Loucy (cell line): ENCODE measurements at regions not wholly inside any gene's neighbourhood (a gene's known extent, or its start where the extent isn't known, plus 50 kb on each side); places are given as distances from the start of the nearest gene placed in this dataset.

Source experiments
- H2AFZ ChIP-seq: fragments of 200-600 bp; sonication (generic); 2 replicates; pipeline ENCODE4 v1.6.0; 2016; ENCODE audit warnings: antibody characterized with exemption, mild to moderate bottlenecking, low read length, moderate library complexity
- H3F3A ChIP-seq: fragments of 200-600 bp; 2 replicates; pipeline ENCODE4 v1.6.0; 2016; ENCODE audit warnings: antibody characterized with exemption, low read depth, mild to moderate bottlenecking
- H3K27me3 ChIP-seq: fragments of 200-600 bp; sonication (generic); 2 replicates; pipeline ENCODE4 v1.6.1; 2014; ENCODE audit warnings: low read length, mild to moderate bottlenecking; ENCODE audit not compliant: insufficient read depth, poor library complexity, severe bottlenecking
- H3K36me3 ChIP-seq: fragments of 200-600 bp; sonication (generic); 2 replicates; pipeline ENCODE4 v1.6.1; 2016; ENCODE audit warnings: low read length; ENCODE audit not compliant: insufficient read depth
- H3K4me1 ChIP-seq: fragments of 200-600 bp; sonication (generic); 2 replicates; pipeline ENCODE4 v1.5.1; 2014; ENCODE audit warnings: low read length, mild to moderate bottlenecking; ENCODE audit not compliant: insufficient read depth, poor library complexity, severe bottlenecking
- H3K4me2 ChIP-seq: fragments of 200-600 bp; sonication (generic); 2 replicates; pipeline ENCODE4 v1.6.0; 2014; ENCODE audit warnings: antibody characterized with exemption, low read length, low read depth, mild to moderate bottlenecking; ENCODE audit not compliant: poor library complexity, severe bottlenecking
- H3K4me3 ChIP-seq: fragments of 200-600 bp; sonication (generic); 2 replicates; pipeline ENCODE4 v1.5.1; 2014; ENCODE audit warnings: low read length, mild to moderate bottlenecking, mixed read lengths; ENCODE audit not compliant: poor library complexity, severe bottlenecking
- H3K79me2 ChIP-seq: fragments of 200-600 bp; sonication (generic); 2 replicates; pipeline ENCODE4 v1.6.1; 2014; ENCODE audit warnings: low read length; ENCODE audit not compliant: insufficient read depth
- H3K9ac ChIP-seq: fragments of 200-600 bp; sonication (generic); 2 replicates; pipeline ENCODE4 v1.6.0; 2014; ENCODE audit warnings: mild to moderate bottlenecking, low read depth, low read length, moderate library complexity; ENCODE audit not compliant: poor library complexity, severe bottlenecking
- H3K9me2 ChIP-seq: fragments of 200-600 bp; sonication (generic); replicated peaks from 2 replicates; pipeline ENCODE4 v1.6.1; 2016; ENCODE audit warnings: low read depth, low read length, mixed read lengths
- H3K9me3 ChIP-seq: fragments of 200-600 bp; sonication (generic); 2 replicates; pipeline ENCODE4 v1.6.1; 2014; ENCODE audit warnings: mild to moderate bottlenecking, antibody characterized with exemption, low read length, low read depth; ENCODE audit not compliant: insufficient read depth
- H4K20me1 ChIP-seq: fragments of 200-600 bp; sonication (generic); 2 replicates; pipeline ENCODE4 v1.6.0; 2014; ENCODE audit warnings: antibody characterized with exemption, low read length, mild to moderate bottlenecking; ENCODE audit not compliant: insufficient read depth, poor library complexity, severe bottlenecking
- CTCF ChIP-seq: fragments of 200-600 bp; sonication (generic); conservative IDR thresholded peaks from 2 replicates; pipeline ENCODE4 v1.5.1; 2014; ENCODE audit warnings: mild to moderate bottlenecking, antibody characterized with exemption, low read length
- EZH2phosphoT487 ChIP-seq: fragments of 200-600 bp; IDR thresholded peaks from 2 replicates; pipeline ENCODE4 v1.6.1; 2018; ENCODE audit warnings: antibody characterized with exemption, mild to moderate bottlenecking, moderate library complexity, borderline replicate concordance

DNA sequence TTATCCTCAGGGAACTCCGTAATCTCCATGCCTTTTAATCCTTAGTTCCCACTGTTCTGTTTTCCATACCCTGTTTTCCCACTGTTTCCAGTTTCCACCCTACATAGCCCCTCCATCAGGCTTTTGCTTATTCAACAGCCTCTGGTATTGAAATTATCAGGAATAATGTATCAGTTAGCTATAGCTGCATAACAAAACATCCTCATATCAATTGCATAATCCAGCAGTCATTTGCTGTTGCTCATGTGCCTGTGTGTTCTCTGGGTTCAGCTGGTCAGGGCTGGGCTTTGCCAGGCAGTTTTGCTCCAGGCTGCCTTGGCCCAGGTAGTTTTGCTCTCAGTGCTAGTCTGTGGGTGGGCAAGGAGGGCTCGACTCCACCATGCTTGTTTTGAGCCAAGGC, 94.3 kb upstream of the FOXA2 start:
- no peak overlapping the region for H2AFZ ChIP-seq
- H3K27me3 ChIP-seq = no peaks in the 10 kb centered on the region
- no peaks in the 10 kb centered on the region for H3K9me3 ChIP-seq
- H3K4me1 ChIP-seq = no peaks in the 10 kb centered on the region
- no peaks in the 10 kb centered on the region for H4K20me1 ChIP-seq
- H3K4me2 ChIP-seq = no peak overlapping the region
- H3K36me3 ChIP-seq = no peaks in the 10 kb centered on the region
- no peaks in the 10 kb centered on the region for H3K9me2 ChIP-seq
- TF ChIP-seq EZH2phosphoT487 = no peak
- TF ChIP-seq CTCF = no peak
- no peaks in the 10 kb centered on the region for H3K79me2 ChIP-seq
- no peak overlapping the region for H3K9ac ChIP-seq
- H3F3A ChIP-seq = no peaks in the 10 kb centered on the region
- no peak overlapping the region for H3K4me3 ChIP-seq

- Histone ChIP-seq H3K9me2 (no peaks in the 10 kb centered on the region), H3K4me3 (no peak overlapping the region), H3K4me2 (no peak overlapping the region), H3K4me1 (no peaks in the 10 kb centered on the region), H2AFZ (no peak overlapping the region), H3K27me3 (no peaks in the 10 kb centered on the region), H4K20me1 (no peaks in the 10 kb centered on the region), H3F3A (no peaks in the 10 kb centered on the region), H3K9ac (no peak overlapping the region), H3K79me2 (no peaks in the 10 kb centered on the region), H3K36me3 (no peaks in the 10 kb centered on the region), H3K9me3 (no peaks in the 10 kb centered on the region)
- TF ChIP-seq EZH2phosphoT487 (no peak), CTCF (no peak)
Observed at GRCh38 chr20:22679197-22679596, 94.8 kb upstream of the FOXA2 start.

GRCh38 chr20:22680031-22680740, 95.8 kb upstream of the FOXA2 start:
- no peak overlapping the region for H3K4me3 ChIP-seq

More at GRCh38 chr20:22680031-22680740, 95.8 kb upstream of the FOXA2 start:
- H3K9me2 ChIP-seq = no peaks in the 10 kb centered on the region
- H3K9ac ChIP-seq = no peak overlapping the region
- H3K79me2 ChIP-seq = no peaks in the 10 kb centered on the region
- H2AFZ ChIP-seq = no peak overlapping the region
- no peaks in the 10 kb centered on the region for H3F3A ChIP-seq
- no peaks in the 10 kb centered on the region for H4K20me1 ChIP-seq
- no peaks in the 10 kb centered on the region for H3K4me1 ChIP-seq
- H3K9me3 ChIP-seq = no peaks in the 10 kb centered on the region
- TF ChIP-seq CTCF = no peak
- TF ChIP-seq EZH2phosphoT487 = no peak
- H3K27me3 ChIP-seq = no peaks in the 10 kb centered on the region
- no peaks in the 10 kb centered on the region for H3K36me3 ChIP-seq
- H3K4me2 ChIP-seq = no peak overlapping the region
